ENCODE measurements at regions not wholly inside any gene's neighbourhood (a gene's known extent, or its start where the extent isn't known, plus 50 kb on each side); places are given as distances from the start of the nearest gene placed in this dataset.

- no peak for DNase-seq (ENCODE audit: low spot score)
These were observed 155.5 kb downstream of the TENT4A start for GRCh38 chr5:6868575-6869215.

GRCh38 chr5:6869677-6870076 is 156.4 kb downstream of the TENT4A start:
- DNase-seq (ENCODE audit: low spot score): no peak

- DNase-seq (ENCODE audit: low spot score): no peak
These were observed 159.4 kb downstream of the TENT4A start for GRCh38 chr5:6872441-6873160.

- no peak for DNase-seq (ENCODE audit: low spot score)
These were observed 160.1 kb downstream of the TENT4A start for GRCh38 chr5:6873359-6873758.

- DNase-seq (ENCODE audit: low spot score): no peak
These were observed 162.1 kb downstream of the TENT4A start for GRCh38 chr5:6875376-6875775.

GRCh38 chr5:6877986-6878828 is 165.0 kb downstream of the TENT4A start:
- DNase-seq (ENCODE audit: low spot score): no peak

- no peak for DNase-seq (ENCODE audit: low spot score)
These were observed 172.3 kb downstream of the TENT4A start for GRCh38 chr5:6885581-6885980.

- no peak for DNase-seq (ENCODE audit: low spot score)
These were observed 173.6 kb downstream of the TENT4A start for GRCh38 chr5:6886866-6887265.

- DNase-seq (ENCODE audit: low spot score): no peak
These were observed 175.8 kb downstream of the TENT4A start for GRCh38 chr5:6889030-6889429.

GRCh38 chr5:6899221-6899620 is 186.0 kb downstream of the TENT4A start:
- peak; percentile 20 for DNase-seq (ENCODE audit: low spot score)

GRCh38 chr5:6900247-6901227 is 187.3 kb downstream of the TENT4A start:
- no peak for DNase-seq (ENCODE audit: low spot score)

GRCh38 chr5:6902094-6902493 is 188.9 kb downstream of the TENT4A start:
- no peak for DNase-seq (ENCODE audit: low spot score)

- peak; percentile 33 for DNase-seq (ENCODE audit: low spot score)
These were observed 189.4 kb downstream of the TENT4A start for GRCh38 chr5:6902597-6902996.

- no peak for DNase-seq (ENCODE audit: low spot score)
These were observed 190.7 kb downstream of the TENT4A start for GRCh38 chr5:6903934-6904333.

GRCh38 chr5:6904860-6905259 is 191.6 kb downstream of the TENT4A start:
- no peak for DNase-seq (ENCODE audit: low spot score)

- no peak for DNase-seq (ENCODE audit: low spot score)
These were observed 192.2 kb downstream of the TENT4A start for GRCh38 chr5:6905423-6905822.

GRCh38 chr5:6905883-6906282 is 192.7 kb downstream of the TENT4A start:
- no peak for DNase-seq (ENCODE audit: low spot score)

GRCh38 chr5:6907320-6907918 is 194.2 kb downstream of the TENT4A start:
- DNase-seq (ENCODE audit: low spot score): no peak

GRCh38 chr5:6909901-6910300 is 196.7 kb downstream of the TENT4A start:
- peak; percentile 7 for DNase-seq (ENCODE audit: low spot score)

GRCh38 chr5:6910950-6911349 is 197.7 kb downstream of the TENT4A start:
- DNase-seq (ENCODE audit: low spot score): no peak

- DNase-seq (ENCODE audit: low spot score): no peak
These were observed 201.1 kb downstream of the TENT4A start for GRCh38 chr5:6914347-6914746.
